COR-L47 (cell line): ENCODE measurements at regions not wholly inside any gene's neighbourhood (a gene's known extent, or its start where the extent isn't known, plus 50 kb on each side); places are given as distances from the start of the nearest gene placed in this dataset.
"Not testable (repeated sequence)": the region's sequence is repeated elsewhere in the genome, so short reads cannot be mapped to it uniquely, and the experiment has no call there.

ENCODE experiments used
- DNase-seq: peaks from one replicate; lab custom pipeline; 2025; lab: John Stamatoyannopoulos, UW

DNA sequence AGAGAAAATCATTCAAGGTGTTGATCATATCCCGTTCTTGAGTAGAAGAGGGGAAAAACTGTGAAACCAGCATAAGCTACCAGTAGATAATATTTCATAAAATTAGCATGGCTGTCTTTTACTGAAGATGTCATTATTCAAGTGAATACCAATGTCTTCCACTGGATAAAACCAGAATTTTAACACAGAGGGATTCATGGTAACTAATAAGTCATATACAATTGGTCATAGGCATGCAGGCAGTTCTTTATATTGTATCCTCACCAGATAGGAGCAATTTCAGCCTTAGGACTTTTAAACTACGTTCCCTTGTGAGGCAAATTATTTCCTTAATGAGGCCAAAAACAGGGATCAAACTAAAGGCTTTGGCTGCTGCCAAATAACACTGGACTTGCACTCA, 202.3 kb upstream of the PITRM1 start:
- no peak for DNase-seq

DNA sequence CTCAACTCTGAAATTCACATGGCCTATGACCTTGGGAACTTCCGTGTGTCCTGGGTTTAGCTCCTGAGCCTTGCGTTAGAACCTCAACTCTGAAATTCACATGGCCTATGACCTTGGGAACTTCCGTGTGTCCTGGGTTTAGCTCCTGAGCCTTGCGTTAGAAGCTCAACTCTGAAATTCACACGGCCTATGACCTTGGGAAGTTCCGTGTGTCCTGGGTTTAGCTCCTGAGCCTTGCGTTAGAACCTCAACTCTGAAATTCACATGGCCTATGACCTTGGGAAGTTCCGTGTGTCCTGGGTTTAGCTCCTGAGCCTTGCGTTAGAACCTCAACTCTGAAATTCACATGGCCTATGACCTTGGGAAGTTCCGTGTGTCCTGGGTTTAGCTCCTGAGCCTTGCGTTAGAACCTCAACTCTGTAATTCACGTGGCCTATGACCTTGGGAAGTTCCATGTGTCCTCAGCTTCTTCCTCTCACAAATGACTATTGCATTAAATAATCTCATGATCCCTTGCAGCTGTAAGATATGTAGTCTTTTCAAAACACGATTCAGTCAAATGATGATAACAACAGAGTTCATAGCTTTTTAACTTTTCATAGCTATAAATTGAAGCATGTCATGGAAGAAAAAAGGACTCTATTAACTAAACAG, 200.9 kb upstream of the PITRM1 start:
- not testable (repeated sequence) for DNase-seq

DNA sequence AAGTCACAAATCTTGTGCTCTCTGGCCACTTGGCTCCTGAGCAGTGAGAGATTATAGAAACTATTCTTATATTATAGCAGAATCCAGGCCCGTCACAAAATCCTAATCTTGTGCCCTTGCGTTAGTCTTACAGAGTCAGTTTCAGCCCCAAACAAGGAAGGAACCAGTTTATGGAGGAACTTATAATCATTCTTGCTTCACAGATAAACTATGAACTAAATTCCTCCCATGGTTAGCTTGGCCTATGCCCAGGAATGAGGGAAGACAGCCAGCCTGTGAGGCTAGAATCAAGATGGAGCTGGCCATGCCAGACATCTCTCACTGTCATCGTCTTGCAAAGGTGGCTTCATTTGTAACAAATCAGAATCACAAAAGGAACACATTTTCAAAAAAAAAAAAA, 199.7 kb upstream of the PITRM1 start:
- DNase-seq = no peak

DNA sequence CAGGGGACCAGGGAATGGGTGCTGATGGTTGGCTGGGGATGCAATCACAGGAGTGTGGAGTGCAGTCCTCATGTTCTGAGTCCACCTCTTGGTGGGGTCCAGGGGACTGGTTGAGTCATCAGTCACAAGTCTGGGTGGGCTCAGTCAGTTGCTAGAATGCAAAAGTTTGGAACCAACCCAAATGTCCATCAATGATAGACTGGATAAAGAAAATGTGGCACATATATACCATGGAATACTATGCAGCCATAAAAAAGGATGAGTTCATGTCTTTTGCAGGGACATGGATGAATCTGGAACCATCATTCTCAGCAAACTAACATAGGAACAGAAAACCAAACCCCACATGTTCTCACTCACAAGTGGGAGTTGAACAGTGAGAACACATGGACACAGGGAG, 199.0 kb upstream of the PITRM1 start:
- DNase-seq = not testable (repeated sequence)

DNA sequence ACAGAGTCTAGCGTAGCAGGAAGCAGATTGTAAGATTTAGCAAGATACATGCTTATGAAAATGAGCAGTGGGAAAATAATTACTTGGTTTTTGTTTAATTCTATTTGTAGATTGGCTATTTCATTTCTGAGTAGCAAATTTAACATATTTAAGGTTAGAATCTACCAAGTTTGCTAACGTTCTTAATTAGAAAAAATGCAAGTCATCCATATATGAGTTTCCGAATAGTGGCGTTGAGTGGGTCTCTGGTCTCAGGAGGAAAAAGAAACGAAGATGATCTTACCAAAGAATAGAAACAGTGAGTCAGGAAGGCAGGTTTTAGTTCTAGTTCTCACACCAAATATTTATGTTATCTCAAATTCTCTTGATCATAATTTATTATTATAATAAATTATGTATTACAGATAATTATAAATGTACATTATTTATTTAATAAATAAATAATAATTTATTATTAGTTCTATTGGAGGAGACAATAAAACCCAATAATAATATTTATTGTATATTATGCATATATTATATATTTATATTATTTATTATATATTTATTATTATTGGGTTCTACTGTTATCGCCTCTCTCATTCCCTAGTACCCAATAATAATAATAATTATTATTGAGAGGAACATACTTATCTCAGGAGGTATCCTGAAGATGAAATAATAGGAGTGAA, 194.3 kb upstream of the PITRM1 start:
- DNase-seq = no peak

DNA sequence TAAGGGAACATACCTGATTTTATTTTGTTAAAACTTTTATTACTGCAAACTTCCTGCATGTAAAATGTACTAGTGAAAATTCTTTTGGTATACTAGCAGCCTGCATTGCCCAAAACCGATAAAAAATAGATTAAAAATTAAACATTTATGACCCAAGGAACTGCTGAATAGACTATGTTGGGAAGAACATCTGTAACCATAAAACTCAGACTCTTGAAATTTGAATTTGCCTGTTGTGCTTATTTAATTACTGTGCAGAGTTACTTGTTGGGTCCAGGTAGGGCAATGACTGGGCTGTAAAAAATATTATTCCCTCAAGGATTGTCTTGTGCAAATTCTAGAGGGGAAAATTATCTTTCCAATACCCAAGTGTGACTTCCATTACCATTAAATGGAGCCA, 193.5 kb upstream of the PITRM1 start:
- no peak for DNase-seq

DNA sequence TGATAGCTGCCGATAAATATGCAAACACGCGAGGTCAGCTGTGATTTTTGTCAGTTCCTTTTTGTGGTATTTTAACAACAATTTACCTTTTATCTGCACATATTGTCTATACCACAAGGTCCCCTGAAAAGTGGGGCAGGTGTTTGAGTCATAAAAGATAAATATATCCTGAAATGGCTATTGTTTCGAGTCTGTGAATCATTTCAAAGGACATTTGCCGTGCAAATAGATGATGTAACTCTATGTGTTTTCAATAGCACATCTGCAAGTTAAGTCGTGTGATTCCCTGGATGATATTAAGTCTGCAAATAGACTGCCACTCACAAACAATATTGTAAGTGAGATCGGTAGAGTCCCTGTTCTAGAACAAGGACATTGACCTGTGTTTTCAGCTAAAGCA, 193.0 kb upstream of the PITRM1 start:
- DNase-seq = peak; percentile 48

DNA sequence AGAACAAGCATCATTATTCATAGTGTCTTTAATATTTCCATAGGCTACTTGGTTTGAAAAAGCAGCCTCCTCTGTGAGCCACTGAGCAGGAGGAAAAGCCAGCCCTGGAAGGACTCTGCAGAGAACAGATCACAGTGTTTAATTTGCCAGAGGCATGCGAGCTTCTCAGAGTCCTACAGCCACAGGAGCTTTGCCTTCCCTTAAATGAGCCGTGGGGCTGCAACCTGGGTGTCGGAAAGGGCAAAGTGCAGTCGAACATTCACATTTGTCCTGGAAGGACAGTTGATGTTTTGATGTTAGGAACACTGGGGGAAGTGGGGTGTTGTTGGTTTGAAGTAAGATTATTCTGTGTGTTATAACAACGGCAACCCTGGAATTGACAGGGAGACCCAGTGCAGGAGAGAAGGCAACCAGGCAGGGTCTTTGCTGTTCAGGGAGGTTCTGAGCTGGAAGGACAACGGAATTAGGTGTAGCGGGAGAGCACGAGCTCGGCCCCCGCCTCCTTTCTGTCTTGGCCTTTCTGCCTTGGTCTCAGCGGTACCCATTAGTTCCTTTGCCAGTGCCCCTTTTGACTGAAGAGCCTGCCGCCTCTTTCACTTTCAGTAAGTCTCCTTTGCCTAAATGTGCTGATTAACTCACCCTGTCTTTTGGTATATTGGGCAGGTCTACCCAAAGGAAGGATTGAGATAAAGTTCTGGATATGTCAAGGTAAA, 192.3 kb upstream of the PITRM1 start:
- no peak for DNase-seq

DNA sequence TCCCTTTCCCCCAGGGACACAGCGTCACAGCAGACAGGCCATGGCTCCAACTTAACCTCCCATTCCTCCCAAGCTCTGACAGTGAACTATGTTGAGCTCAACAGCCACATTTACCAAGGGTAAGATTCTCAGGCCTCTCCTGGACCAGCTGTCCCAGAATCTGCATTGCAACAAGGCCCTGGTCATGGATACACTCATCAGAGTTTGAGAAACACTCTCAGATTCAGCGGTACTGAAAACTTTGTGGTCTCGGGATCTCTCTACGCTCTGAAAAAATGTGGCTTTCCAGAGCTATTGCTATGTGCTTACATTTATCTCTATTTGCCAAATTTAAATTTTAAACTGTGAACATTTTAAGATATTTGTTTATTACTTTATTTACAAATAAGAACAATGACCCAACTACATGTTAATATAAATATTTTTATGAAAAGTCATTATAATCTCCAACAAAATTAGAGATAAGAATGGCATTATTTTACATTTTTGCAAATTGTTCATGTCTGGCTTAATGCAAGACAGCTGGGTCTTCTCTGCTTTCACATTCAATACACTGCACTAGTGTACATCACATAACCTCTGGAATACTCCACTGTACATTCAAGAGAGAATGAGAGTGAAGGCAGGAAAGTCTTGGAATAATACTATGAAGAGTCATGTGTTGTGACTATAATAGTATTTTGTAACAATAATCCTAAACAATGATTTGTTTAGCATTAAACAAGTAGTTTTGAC, 190.9 kb upstream of the PITRM1 start:
- no peak for DNase-seq

DNA sequence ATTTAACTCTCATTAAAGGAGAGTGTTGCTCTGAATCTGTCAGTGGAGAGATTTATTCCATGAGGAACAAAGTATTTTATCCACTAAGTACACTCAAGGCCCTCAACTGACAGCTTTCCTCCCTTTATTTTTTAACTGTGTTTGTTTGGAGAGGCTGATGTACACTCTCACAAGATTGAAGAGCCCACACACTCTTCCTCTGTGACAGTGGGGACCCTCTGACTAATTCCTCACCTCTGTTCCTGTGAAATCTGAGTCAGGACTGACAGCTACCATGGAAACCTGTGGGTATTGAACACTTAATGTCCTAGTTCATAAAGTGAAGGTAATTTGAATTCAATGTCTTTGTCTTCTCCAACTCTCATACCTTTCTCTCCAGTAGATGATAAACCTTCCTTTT, 189.8 kb upstream of the PITRM1 start:
- DNase-seq = no peak

DNA sequence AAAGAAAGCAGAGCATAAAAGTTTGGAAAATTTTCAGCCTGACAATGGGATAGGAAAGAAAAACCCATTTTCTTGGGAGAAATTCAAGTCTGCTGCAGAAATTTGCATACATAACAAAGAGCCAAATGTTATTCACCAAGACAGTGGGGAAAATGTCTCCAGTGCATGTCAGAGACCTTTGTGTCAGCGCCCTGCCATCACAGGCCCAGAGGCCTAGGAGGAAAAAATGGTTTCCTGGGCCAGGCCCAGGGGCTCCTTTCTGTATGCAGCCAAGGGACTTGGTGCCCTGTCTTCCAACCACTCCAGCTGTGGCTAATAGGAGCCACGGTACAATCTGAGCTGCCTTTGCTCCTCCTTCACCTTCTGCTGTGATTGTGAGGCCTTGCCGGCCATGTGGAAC, 189.1 kb upstream of the PITRM1 start:
- DNase-seq = no peak

DNA sequence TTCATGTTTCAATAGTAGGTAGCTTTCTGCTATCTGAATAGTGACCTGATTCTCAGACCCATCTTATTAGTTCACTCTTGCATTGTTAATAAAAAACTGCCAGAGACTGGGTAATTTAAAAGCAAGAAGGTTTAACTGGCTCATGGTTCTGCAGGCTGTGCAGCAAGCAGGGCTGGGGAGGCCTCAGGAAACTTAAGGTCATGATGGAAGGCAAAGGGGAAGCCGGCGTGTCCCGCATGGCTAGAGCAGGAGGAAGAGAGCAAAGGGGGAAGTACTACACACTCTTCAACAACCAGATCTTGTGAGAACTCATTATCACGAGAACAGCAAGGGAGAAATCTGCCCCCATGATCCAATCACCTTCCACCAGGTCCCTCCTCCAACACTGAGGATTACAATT, 185.2 kb upstream of the PITRM1 start:
- DNase-seq = no peak

DNA sequence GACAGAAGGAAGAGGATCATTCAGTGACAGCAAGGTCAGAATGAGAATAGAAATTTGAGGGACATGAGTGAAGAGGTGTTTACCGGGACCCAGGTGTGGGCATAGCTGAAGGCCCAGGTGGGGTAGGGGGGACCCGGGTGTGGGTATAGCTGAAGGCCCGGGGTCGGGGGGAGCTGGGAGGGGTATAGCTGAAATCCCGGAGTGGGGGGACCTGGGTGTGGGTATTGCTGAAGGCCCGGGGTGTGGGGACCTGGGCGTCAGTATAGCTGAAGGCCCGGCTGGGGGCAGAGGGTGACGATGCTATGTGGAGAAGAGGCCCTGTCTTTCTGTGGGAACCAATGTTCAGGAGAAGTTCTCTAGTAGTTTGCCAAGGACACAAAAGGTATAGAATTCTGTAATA, 183.0 kb upstream of the PITRM1 start:
- DNase-seq = no peak

DNA sequence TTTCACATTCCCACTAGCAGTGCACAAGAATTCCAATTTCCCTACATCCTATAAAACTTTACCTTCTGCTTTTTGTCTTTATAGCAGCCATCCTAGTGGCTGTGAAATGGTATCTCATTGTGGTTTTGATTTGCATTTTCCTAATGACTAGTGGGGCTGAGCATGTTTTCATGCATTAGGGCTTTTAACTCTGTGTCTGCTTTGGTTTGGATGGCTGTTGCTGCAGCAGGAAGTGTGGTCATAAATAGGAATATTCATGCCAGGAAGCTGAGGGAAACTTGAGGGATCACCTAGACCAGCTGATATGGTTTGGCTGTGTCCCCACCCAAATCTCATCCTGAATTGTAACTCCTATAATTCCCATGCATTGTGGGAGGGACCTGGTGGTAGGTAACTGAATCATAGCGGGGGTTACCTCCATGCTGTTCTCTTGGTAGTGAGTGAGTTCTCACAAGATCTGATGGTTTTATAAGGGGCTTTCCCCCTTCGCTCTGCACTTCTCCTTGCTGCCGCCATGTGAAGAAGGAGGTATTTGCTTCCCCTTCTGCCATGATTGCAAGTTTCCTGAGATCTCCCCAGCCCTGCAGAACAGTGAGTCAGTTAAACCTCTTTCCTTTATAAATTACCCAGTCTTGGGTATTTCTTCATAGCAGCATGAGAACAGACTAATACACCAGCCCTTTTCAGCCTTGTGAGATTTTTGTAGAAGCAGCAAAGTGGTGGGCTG, 181.8 kb upstream of the PITRM1 start:
- DNase-seq = no peak

DNA sequence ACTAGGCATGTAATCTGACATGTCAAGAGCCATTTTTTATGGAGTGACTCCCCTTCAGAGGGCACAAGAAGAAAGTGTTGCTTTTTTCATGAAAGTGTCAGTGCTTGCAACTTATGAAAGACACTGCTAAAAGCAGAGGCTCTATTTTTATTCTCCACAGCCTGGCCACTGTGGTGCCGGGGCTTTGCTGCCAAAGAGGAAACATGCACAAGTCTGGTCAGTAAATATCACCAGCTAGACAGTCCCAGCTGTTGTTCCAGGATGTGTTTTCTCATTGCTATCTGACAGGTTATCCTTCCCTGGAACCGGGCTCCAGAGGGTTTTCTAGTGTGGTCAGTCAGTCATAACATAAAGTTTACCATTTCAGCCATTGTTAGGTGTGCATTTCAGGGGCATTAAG, 180.7 kb upstream of the PITRM1 start:
- DNase-seq = no peak

DNA sequence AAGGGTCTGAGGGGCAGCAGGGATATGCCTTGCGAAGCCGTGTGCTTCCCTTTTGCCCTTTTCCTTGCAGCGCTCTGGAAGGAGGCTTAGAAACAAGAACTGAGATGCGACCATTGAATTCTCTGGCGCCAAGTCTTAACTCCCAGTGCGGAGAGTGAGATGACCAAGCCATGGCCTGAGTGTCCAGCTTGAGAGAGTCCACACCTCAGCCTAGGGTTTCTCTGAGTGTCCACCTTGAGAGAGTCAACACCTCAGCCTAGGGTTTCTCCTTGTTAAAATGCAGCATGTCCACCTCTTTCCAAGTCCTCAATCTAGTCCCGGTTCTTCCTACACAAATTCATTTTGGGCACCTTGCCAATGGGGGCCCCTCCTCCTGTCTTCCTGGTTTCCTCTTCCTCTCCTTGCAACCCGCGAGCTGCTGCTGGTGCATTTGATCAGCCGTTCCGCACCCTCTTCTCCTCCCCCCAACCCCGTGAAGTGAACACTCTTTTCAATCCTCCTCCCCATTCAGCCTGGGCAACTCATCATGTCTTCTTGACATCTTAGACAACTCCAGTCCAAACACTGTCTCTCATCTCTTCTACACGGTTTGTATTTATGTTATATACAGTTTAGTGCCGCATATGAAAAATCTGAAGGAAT, 178.2 kb upstream of the PITRM1 start:
- no peak for DNase-seq

DNA sequence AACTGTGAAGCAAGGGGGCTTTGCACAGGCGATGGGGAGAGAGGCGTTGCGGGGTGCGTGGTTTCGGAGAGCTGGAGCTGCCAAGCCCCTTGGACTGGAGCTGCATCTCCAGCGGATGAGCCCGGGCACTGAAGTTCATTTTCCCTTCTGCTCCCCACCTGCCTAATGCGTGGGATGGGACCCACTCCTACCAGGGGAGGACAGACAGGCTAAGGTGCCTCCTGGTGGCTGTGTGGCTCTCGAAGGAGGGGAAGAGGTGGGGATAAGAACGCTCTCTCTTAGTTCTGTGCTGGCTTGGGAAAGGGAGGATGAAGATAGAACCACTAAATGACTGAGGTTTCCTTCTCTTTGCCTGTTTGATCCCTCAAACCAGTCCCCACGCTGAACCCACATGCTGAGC, 177.6 kb upstream of the PITRM1 start:
- no peak for DNase-seq

DNA sequence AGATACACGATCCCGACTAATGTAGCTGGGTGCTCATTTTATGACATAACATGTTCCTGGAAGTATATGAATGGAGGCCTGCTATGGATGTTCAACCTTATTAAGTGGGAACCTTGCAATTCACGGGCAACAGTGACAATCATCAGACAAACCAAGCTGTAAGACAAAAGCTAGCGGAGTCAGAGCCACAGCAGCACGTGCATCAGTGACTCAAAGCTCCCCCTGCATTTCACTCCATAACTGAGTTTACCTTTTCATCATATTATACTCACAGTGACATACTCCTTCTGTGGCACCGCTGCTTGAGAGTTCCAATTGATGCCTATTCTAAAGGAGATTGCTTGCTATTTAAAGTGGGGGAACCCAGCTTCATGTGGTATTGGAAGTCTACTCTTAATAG, 176.0 kb upstream of the PITRM1 start:
- no peak for DNase-seq

DNA sequence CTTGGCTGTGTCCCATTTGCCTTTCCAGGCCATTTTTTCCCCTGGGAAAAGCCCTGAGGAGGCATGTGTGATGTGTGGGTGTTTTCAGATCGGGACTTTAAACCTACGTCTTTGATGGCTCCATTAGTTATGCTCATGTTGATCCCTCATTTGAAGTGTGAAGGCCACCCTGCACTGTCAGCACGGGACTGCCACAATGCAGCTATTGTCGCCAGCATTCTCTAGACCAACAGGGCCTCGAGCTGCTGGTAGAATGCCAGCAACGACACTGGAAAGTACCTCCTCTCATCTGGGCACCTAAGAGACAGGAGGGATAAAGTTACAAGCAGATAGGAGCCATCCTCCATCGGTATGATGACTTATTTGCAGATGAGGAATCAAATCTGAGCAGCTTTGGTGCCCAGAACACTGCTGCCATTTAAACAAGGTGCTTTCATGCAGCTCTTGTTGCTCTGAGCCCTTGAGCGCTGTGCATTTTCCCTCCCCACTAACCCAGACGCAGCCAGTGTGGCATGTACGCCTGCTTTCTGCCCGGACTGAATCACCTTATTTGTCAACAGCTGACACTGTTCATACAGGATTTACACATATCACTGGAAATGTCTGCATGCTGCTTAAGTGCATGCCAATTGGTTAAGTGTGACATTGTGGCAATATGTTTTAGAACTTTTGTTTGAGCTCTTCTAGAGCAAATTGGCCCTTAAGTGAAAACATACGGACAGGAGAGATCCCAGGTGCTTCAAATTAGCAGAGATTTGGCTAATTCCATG, 175.0 kb upstream of the PITRM1 start:
- DNase-seq = no peak

DNA sequence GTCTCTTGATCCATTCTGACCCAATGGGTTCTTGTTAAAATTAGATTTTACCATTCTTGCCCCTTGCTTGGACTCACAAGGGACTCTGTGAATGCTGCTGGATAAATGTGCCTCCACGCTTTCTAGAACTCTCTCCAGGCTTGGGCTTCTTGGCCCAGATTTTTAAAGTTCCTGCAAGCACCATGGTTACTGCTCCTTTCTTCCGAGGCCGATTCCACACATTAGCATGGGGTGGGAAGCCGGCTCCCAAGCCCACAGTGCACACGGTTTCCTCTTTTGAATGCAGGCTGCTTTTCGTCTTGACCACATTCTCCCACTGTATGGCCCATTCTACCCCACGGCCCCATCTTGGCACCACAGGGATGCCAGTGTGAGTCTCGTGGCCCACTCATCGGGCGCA, 174.3 kb upstream of the PITRM1 start:
- no peak for DNase-seq

DNA sequence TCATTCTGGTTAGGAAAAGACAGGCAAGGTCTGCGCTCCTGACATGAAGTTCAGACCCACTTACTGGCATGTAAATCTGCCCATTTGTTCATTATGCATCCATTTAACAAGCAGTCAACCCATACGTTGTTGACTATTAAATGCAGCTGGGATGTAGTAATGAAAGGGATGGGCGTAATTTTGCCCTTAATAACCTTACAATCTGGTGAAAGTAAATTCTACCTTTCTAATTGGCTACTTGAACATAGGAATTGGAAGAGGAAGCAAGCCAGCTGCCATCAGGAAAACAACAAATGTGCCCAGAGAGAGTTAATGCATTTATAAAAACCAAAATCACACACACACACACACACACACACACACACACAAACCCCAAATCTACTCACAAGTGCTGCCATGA, 170.2 kb upstream of the PITRM1 start:
- DNase-seq = no peak
